Inflammatory macrophage treated with lipopolysaccharide for 1 hour (primary cell): ENCODE measurements at regions not wholly inside any gene's neighbourhood (a gene's known extent, or its start where the extent isn't known, plus 50 kb on each side); places are given as distances from the start of the nearest gene placed in this dataset.
"Not testable (repeated sequence)": the region's sequence is repeated elsewhere in the genome, so short reads cannot be mapped to it uniquely, and the experiment has no call there.

ENCODE experiments used
- DNase-seq, 2 donors: peaks; one replicate each; pipeline ENCODE4 v3.0.0-alpha.2; 2020 to 2022

DNA sequence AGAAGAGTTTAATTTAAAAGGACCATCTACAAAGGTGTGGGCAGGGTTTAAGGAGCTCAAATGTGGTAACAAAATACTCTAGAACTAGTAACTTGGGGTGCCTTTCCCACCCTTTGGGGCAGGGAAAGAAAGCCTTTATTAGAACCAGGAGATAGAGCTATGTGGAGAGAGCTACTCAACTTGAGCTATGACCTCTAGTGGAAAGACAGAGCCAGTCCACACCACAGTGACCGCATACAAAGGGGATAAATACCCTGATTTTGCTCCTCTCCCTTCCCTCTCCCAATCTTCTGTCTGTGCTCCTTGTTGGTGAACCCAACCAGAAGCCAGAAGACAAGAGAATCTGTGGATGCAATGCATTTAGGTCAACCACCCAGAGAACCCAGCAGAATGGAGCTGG is 54.4 kb upstream of the JAK1 start:
- DNase-seq, result no peak

DNA sequence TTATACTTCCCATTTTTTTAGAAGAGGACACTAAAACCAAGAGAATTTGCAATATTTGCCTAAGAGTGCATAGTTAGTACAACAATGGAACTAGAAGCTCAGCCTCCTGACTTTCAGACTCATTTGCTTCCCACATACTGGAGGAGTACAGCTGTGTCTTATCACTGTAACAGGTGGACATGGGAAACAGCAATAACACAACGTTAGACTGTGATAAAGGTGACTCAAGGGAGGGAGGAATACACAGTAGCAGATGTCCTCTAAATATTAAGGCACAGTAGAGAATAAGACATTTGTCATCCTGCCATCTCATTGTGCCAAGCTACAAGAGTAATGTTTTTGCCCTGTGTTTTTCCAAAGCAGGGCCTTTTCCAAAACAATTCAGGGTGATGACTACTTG is 55.4 kb upstream of the JAK1 start:
- DNase-seq, result no peak

DNA sequence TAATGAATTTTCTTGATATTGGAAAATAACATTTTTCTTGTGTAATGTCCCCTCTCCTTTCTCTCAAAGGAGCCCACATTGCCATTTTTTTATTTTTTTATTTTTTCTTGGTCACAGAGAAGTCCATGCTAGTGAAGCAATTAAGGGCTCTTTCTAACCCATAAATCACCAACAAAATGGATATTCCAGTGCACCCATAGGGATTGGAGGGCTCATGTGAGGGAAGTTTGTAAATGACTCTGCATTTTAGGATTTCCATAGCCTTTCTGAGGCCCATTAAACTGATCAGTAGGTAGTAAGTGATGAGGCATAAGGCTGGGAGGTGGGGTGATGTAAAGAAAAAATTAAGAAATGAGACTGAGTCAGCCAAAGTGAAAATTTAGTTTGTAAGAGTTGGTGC is 55.9 kb upstream of the JAK1 start:
- DNase-seq, result peak in 1 of 2 donors; percentile 32

DNA sequence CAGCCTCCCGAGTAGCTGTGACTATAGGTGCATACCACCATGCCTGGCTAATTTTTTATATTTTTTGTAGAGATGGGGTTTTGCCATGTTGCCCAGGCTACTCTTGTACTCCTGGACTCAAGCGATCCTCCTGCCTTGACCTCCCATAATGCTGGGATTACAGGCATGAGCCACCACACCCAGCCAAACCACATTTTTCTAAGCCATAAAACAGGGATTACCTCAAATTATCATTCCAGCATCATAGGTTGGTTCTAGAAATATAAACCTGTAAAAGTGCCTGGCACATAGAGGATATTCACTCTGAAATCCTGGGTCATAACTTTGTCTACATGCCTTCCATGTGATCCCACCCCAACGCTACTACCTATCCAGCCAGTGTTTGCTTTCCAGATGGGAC is 59.4 kb upstream of the JAK1 start:
- DNase-seq, result no peak

DNA sequence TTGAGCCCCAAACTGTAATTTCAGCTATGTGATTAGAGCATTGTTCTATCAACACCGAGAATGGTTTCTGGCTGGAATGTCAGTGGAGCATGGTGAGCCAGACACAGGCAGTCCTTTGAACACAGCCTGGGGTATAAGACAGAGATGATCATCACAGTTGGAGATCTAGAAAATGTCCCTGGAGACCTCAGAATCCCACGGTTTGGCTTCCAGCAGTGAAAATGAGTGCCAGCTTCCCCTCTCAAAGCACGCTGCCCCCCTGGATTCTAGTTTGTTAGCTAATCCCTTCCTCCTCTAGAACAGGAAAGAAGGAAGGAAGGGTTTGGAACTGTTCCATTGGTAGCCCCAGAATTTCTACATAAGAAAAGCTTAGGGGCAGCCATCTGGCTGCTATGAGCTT is 59.9 kb upstream of the JAK1 start:
- DNase-seq, result peak in 1 of 2 donors; percentile 23

DNA sequence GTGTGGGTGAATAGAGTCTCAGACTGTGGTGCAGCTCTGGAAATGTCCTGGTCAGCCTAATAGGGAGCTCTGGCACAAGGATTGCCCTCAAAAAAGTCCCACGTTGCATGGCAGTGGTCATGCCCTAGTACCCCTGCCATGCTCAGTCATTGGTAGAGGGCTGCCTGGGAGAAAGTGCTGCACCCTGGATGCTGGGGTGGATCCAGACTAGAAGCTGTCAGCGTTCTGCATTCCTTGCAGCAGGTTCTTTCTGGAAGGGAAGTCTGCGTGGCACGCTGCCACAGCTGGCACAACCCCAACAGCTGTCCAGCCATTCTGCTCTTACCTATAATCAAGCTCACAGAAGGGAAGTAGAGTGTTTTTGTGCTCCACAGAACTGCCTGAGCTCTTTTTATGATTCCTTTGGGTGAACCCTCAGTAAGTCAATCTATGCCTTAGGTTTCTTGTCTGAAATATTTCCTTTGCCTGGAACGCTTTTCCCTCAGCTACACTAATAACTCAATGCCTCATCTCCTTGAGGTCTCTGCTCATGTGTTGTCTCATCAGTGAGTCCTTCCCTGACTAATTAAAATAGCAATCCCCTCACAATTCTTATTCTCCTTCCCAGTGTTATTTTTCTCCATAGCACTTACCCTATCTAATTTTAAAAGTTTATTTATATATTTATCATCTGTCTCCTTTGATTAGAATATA is 61.5 kb upstream of the JAK1 start:
- DNase-seq, result peak in 1 of 2 donors; percentile 57

DNA sequence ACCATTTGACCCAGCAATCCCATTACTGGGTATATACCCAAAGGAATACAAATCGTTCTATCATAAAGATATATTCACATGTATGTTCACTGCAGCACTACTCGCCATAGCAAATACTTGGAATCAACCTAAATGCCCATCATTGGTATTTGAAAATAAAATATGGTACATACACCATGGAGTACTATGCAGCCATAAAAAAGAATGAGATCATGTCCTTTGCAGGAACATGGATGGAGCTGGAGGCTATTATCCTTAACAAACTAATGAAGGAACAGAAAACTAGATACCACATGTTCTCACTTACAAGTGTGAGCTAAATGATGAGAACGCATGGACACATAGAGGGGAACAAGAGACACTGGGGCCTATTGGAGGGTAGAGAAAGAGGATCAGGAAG is 63.1 kb upstream of the JAK1 start:
- DNase-seq, result not testable (repeated sequence)

DNA sequence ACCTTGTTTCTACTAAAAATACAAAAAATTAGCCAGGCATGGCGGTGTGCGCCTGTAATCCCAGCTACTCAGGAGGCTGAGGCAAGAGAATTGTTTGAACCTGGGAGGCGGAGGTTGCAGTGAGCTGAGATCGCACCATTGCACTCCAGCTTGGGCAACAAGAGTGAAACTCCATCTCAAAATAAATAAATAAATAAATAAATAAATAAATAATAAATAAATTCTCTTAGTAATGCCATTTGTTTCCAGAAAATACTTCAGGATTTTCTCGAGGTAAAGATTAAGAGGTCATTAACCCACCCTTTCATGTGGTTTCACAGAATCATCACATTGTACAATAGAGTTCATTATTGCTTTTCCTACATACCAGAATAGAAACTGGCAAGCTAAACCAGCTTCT is 68.5 kb upstream of the JAK1 start:
- not testable (repeated sequence) for DNase-seq

DNA sequence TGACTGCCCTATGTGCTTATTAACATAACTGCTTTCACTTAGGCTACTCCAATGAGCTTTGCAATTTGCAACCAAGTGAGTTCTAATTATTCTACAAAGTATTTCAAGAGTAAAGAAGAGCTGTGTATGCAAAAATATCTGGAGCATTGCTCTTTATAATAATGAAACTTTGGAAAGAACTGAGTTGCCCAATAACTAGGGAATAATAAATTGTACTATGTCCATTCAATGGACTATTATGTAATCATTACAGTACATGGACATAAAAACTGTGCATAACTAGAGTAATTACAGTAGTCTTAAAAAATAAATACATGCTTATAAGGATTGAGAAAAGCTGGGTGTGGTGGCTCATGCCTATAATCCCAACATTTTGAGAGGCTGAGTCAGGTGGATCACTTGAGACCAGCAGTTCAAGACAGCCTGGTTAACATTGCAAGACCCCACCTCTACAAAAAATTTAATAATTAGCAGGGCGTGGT is 70.3 kb upstream of the JAK1 start:
- DNase-seq, result peak; percentile 76 to 85

DNA sequence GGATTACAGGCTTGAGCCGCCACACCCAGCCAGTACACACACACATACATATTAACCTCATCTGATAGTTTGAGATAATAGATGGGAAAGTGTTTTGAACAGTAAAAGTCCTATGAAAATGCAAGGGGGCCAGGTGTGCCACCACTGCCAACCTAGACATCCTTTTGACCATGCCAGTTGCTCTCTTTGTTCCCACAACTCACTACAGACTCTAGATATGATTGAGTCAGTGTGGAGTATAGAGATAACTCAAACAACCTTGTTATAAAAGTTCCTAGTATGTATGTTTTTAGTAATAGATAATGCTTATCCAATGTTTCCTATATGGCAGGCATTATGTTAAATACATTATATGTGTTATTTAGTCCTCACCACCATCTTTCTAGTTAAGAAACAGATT is 72.7 kb upstream of the JAK1 start:
- DNase-seq, result no peak

DNA sequence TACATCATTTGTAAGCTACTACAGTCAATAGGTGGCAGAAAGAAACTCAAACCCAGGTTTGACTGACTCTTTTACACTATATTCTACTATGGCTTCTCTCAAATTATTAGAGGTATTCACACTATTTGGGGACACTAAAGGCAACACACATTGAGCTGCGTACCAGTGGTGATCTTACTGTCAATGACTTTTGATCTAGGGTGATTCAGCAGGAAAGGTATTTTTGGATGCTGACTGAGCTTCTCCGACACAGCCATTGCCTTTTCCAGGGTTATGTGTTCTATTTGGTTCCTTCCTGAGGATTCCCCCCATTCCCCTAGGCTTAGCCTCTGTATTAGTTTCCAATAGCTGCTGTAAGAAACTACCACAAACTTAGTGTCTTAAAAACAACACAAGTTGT is 73.2 kb upstream of the JAK1 start:
- no peak for DNase-seq

DNA sequence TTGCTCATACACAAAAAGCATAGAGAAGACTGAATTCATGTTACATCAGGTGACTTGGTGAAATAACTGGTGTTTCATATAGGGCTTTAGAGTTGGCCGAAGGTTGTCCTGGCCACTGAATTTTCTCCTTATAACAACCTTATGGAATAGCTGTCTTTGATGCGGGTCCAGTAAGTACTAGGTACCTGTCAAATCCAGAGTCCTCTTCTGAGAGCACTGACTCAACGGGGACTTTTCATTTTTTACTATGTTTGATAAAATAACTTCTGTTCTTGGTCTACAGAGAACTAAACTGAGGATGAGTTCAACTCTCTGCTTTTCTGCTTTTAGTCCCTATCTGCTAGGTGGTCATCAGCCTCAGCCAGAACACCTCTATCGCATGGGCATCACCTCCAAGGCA is 76.1 kb upstream of the JAK1 start:
- DNase-seq, result no peak

DNA sequence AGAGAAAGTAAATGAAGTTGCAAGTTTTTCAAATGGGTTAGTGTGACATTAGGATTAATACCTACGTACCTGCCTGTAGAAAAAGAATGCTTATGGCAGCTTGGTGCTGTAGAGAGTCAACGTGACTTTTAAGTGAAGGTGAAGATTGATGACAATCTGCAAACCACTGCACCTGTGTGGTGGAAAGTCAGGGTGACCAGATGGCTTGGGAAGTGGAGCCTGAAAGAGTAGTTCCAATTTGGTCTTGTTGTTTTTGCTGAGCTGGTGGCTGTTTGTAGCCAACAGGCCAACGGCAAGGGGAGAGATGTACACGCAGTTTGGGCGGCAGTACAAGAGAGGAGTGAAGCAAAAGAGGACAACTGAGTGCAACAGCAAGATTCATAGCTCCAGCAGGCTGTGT is 78.1 kb upstream of the JAK1 start:
- DNase-seq, result no peak

DNA sequence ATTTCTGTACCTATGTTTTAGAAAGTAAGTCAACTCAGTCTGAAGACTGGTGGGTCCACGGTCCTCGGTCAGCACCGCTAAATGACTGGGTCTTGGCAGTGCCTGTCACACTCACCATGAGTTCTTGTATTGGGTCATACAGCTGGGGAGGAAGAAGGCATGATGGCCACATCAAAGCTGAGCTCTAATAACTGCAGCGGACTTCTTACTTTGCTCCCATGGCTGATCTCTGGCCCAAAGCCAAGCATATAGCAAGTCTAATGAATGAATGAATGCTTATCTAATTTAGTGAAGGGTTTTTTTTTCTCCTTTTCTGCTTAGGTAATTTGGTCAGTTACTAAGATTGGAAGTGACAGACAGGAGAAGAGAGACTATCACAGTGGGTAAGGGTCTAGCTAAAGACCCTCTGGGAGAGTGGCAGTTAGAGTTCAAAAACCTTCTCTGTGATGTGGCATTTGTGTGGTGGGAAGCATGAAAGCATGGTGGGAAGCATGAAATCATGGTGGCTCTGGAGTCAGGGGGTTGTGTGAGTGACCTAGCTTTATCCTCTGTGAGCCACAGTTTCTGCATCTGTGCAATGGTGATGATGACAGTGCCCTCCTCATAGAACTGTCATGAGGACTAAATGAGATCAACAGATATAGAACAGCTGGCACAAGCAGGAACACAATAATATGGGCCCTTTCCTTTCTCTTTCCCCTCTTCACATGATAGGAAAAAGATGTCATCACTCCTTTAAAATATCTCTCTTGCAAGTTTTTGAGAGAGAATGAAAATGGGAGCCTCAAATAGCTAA is 78.9 kb upstream of the JAK1 start:
- peak in 1 of 2 donors; percentile 49 for DNase-seq

DNA sequence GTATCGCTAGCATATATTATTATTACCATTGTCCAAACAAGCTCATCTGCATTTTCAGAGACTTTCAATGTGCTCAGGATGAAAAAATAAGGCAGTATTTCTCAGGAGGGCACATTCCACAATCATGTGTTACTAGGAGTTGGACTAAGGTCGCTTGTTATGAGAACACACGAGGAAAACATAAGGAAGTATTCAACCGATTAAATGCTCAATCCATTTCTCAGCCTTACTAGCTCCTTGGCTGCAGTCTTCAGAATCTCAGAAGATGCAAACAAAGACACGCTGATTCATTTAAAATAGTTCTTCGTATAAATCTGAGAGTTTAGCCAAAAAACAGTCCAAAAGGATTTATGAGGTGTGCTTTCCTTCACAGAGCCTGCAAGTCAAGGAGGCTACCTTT is 82.0 kb upstream of the JAK1 start:
- DNase-seq, result no peak

DNA sequence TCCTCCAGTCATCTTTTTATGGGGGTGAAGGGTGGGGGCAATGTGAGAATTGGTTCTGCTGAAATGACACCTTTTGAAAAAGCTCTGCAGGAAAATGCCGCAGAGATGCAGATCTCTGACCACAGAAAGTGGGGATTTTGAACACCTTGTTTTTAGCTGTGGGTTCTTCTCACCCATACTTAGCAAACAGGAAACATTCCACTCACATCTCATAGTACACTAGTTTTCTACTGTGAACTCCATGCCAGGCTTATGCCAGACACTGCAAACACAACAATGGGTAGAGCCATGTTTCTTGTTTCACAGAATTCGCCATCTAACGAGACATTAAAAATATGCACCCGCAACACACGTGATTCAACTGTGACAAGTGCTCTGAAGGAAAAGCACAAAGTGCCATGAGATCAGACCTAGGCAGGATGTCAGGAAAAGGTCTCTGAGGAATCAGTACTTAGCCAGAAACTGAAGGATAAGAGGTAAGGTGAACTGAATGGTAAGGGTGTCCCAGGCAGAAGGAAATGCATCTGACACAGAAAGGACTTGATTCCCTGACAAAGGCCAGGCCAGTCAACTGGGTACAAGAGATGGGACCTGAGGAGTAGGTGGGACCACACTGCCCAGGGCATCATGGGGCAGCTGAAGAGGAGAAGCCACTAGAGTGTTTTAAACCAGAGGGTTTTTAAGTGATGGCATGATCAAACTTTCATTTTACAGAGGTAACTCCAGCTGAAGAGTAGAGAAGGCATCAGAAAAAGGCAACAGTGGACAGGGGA is 83.8 kb upstream of the JAK1 start:
- no peak for DNase-seq

DNA sequence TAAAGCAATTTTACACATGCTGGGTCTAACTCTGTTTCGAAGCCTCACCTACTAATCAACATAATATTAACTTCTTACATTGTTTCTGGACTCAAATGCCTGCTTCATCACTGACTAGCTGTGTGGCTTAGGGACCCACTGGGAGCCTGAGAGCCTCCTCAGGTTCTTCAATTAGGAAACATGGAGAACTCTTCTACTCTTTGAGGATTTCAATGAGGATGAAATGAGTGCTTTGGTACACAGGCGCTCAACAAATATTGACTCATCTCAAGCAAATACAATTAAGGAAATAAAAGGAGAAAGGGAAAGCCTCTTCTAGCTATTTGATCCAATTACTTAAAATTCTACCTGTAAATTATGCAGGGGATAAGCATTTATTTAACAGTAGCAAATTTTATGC is 84.4 kb upstream of the JAK1 start:
- DNase-seq, result no peak

DNA sequence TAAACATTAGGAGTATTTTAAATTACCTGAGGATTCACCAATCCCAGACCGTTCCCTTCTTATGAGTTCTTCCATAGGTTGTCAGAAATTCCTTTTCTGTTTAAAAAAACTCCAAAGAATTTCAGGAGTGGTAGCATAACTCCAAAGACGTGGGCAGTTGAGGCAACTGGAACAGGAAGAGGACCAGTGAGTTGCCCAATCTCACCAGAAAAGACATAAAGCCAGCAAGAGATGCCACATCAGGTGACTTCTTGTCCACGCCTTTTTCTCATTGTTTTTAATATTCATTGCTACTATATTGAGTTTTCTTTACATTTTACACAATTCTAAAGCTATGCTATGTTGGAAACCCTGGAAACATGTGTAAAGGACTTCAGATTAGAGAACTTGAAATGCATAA is 88.1 kb upstream of the JAK1 start:
- DNase-seq, result peak; percentile 31 to 57

DNA sequence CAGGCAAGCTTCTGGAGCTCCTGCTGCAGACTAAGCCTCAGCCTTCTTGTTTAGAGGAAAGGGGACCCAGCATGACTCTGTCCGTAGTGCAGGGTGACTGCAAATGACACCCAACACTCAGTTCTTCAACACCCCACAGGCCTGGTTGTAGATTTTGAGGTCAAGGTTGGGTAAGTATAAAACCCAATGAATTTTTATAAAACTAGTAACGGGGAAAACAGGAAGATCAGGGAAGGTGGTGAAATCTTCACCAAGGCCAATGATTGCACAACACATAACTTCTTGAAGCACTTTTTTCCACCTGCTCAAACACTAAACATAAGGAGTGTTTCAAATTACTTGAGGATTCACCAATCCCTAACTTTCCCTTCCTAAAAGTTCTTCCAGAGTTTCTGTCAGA is 89.4 kb upstream of the JAK1 start:
- DNase-seq, result peak; percentile 51 to 61

DNA sequence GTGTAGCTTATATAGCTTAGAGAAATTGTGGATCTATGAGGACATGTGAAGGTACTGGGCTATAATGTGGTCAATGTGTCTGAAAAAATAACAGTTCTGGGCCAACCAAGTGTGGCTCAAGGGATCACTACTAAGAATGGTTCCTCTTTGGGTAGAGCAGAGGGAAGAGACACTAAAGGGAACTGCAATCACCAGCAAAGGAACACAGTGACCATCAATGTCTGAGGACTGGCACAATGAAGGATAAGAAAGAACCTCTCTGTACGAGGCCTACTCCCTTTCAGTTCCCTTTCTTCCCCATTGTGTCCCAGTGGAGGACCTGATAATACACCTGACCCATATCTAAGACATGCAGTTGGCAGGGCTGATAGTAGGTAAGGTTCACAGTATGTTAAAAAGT is 89.9 kb upstream of the JAK1 start:
- DNase-seq, result peak; percentile 64 to 69

DNA sequence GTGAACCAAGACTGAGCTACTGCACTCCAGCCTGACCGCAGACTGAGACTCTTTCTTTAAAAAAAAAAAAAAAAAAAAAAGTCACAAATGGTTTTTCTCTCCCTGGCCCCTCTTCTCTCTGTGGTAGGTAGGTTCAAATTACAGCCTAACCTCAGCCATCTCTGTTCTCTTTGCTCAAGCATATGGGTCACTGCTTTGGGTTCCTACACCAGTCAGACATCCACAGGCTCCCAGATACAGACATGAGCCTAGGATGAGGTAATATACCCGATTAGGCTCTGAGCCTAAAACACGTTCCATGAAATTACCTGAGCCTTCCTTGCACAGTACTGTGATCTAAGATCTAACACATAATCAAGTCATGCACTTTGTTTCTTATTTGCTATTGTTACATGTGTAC is 90.5 kb upstream of the JAK1 start:
- DNase-seq, result no peak

DNA sequence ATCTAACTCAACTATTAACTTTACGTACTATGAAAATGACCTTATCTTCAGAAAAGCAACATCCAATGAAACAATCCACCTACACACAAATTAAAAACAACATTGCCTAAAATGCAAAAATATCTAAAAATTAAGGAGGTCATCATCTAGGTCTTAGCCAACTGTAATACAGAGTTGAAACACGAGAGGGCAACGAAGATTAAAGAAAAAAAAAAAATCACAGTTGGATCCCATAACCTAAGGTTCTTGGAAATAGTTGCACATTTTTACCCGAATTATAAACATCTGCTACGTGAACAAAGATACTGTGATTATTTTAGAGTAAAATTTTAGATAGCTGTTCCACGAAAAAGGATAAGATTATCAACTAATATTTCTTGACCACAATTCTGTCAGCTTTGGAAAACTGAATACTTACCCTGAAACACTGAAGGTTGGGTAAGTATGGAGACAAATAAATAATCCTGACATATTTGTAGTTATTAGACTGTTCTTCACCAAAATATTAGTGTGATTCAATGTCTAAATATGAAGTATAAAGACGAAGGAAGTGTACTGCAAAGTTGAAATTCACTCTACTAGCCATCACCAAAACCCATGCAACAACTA is 88.0 kb upstream of the AK4 start:
- DNase-seq, result peak; percentile 41 to 70

DNA sequence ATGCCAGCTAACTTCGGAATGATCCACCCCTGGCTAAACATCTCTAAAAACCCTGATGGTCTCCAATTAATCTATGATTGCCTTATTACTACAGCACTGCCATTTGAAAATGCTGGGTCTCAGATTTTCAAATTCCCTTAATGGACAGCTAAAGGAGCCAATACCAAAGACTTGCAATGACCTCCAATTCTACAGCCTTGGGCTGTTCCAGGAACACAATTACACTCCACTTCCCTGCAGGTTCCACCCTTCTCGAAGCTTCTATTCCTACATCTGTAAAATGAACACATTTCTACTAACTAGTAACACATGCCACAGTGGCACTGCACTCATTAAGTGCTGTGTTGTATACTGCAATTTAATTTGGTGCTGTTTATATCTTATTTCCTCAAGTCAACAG is 85.7 kb upstream of the AK4 start:
- no peak for DNase-seq
